Heart left ventricle (tissue), 16 donors: ENCODE measurements at regions not wholly inside any gene's neighbourhood (a gene's known extent, or its start where the extent isn't known, plus 50 kb on each side); places are given as distances from the start of the nearest gene placed in this dataset.

Source experiments
- ATAC-seq, 4 donors: fragments of 200-7000 bp; cut with Tn5 transposase; one replicate each; pipeline ENCODE4 v1.9.1; 2020 to 2022; ENCODE audit warnings: moderate library complexity in 4 of 4, mild to moderate bottlenecking in 3 of 4, moderate number of reproducible peaks in 1 of 4
- DNase-seq, 5 donors: peaks; one replicate each; pipeline ENCODE4 v3.0.0-alpha.2; 2020
- H3K27ac ChIP-seq, 12 donors: fragments of 200-600 bp; sonication (generic) in 4 of 12; one replicate each; pipeline versions ENCODE4 v1.5.0 to v1.8.0; 2016 to 2022; ENCODE audit warnings: mild to moderate bottlenecking in 2 of 12
- H3K27me3 ChIP-seq, 9 donors: fragments of 200-600 bp; sonication (generic) in 2 of 9; one replicate each; pipeline versions ENCODE4 v1.5.1 to v1.8.0; 2016 to 2022; ENCODE audit warnings: mild to moderate bottlenecking in 3 of 9
- H3K36me3 ChIP-seq, 9 donors: fragments of 200-600 bp; sonication (generic) in 2 of 9; one replicate each; pipeline versions ENCODE4 v1.5.0 to v1.8.0; 2018 to 2022; ENCODE audit warnings: mild to moderate bottlenecking in 2 of 9
- H3K4me1 ChIP-seq, 12 donors: fragments of 200-600 bp; sonication (generic) in 4 of 12; one replicate each; pipeline versions ENCODE4 v1.5.0 to v1.8.0; 2016 to 2022; ENCODE audit warnings: mild to moderate bottlenecking in 3 of 12
- H3K4me3 ChIP-seq, 12 donors: fragments of 200-600 bp; sonication (generic) in 4 of 12; one replicate each; pipeline versions ENCODE4 v1.5.0 to v1.8.0; 2017 to 2022; ENCODE audit warnings: mild to moderate bottlenecking in 9 of 12, moderate library complexity in 4 of 12
- H3K9me3 ChIP-seq, 12 donors: fragments of 200-600 bp; sonication (generic) in 4 of 12; one replicate each; pipeline versions ENCODE4 v1.5.0 to v1.8.0; 2016 to 2022; ENCODE audit warnings: mild to moderate bottlenecking in 1 of 12
- POLR2A ChIP-seq, 2 donors: fragments of 450-650 bp; IDR thresholded peaks; one replicate each; pipeline ENCODE4 v1.6.1; 2017; ENCODE audit warnings: antibody characterized with exemption in 2 of 2, mild to moderate bottlenecking in 2 of 2, moderate library complexity in 2 of 2
- WGBS, 4 donors: extraction: QIAGEN DNeasy Blood & Tissue Kit in 2 of 4; methylation state at CpG; one replicate each; pipeline versions ENCODE4 v1.1.5 to v1.1.7; 2013 to 2018; 5-methylcytosine and 5-hydroxymethylcytosine counted together
- intact Hi-C, 10 donors: fragments of 100-400 bp; cut with DNase I; formaldehyde crosslinking; loops; one replicate each; pipeline versions ENCODE4 v1.11.1 to v1.14.2; 2022
- TF ChIP-seq, protein P1 (sequence below), 12 donors: fragments of 200-600 bp; sonication (generic) in 4 of 12; IDR thresholded peaks; one replicate each; pipeline versions ENCODE4 v1.5.0 to v1.8.0; 2018 to 2022; ENCODE audit warnings: antibody characterized with exemption in 12 of 12, mild to moderate bottlenecking in 5 of 12
- donor health status: ischemic (EF 13 %, LVEDD 7.1; RV severe dilation, severe dysfunction).
- donor health status: healthy with polysubstance abuse.
- donor health status: DM: no; HTN: yes; CAD: no.
- donor health status: DM: no; HTN: no; CAD: no.
- donor health status: ischemic (EF 25% LVEDD 6.9; RV normal size, moderate dysfunction).
- donor health status: ischemic (EF 25% LVEDD 5.7; RV mildly dilated, moderate dysfunction).
- donor health status: healthy.
- donor health status: DM: yes; HTN: yes; CAD: no.
- donor health status: ischemic (EF 35%, LVEDD 5.7; RV mildly dilated, moderate dysfunction).
- donor health status: nonischemic (EF 11% LVEDD 7.7; RV severe dilation, severe dysfunction).
- donor health status: DM: yes; HTN: yes; CAD: no.
- donor health status: PGD.
- donor health status: ischemic (EF 29% LVEDD 5.4; RV normal size, mild dysfunction).
- donor health status: nonischemic (EF 23%, LVEDD 6.1; RV moderate dilation, normal function).

DNA sequence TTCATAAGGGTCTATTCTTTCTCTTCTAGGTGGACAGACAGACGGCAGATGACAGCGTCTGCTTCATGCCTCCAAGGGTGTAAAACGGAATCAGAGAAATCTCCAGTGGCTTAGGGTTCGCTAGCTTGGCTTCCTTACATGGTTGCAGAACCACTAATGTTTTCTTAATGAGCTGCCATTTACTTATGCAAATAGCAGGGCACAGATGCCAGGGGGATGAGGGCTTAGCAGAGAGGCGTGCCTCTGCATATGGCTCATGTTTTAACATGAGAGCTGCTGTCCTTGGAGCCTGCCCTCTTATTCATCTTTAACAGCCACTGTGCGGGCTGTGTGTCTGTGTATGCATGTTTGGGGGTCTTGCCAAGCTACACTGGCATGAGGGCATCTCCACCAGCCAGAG lies 119.6 kb downstream of the IER5 start:
- intact Hi-C loops: no loop called here
- H3K27ac ChIP-seq: no peak overlapping the region
- DNase-seq: no peak
- ATAC-seq: no peak
- TF ChIP-seq, protein P1, sequence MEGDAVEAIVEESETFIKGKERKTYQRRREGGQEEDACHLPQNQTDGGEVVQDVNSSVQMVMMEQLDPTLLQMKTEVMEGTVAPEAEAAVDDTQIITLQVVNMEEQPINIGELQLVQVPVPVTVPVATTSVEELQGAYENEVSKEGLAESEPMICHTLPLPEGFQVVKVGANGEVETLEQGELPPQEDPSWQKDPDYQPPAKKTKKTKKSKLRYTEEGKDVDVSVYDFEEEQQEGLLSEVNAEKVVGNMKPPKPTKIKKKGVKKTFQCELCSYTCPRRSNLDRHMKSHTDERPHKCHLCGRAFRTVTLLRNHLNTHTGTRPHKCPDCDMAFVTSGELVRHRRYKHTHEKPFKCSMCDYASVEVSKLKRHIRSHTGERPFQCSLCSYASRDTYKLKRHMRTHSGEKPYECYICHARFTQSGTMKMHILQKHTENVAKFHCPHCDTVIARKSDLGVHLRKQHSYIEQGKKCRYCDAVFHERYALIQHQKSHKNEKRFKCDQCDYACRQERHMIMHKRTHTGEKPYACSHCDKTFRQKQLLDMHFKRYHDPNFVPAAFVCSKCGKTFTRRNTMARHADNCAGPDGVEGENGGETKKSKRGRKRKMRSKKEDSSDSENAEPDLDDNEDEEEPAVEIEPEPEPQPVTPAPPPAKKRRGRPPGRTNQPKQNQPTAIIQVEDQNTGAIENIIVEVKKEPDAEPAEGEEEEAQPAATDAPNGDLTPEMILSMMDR (IDR thresholded peaks at IDR 0.05): no peak
- H3K27me3 ChIP-seq: peaks cover 0 to 10% (median 0%) of the 10 kb centered on the region in 9 donors
- no peaks in the 10 kb centered on the region for H3K36me3 ChIP-seq
- no peaks in the 10 kb centered on the region for H3K9me3 ChIP-seq
- H3K4me1 ChIP-seq: peaks cover 0 to 15% (median 1%) of the 10 kb centered on the region in 12 donors
- WGBS, 4 donors: 79 to 88% (median 83%) methylated on average over 6 of the region's 6 CpGs
- no peak overlapping the region for H3K4me3 ChIP-seq

DNA sequence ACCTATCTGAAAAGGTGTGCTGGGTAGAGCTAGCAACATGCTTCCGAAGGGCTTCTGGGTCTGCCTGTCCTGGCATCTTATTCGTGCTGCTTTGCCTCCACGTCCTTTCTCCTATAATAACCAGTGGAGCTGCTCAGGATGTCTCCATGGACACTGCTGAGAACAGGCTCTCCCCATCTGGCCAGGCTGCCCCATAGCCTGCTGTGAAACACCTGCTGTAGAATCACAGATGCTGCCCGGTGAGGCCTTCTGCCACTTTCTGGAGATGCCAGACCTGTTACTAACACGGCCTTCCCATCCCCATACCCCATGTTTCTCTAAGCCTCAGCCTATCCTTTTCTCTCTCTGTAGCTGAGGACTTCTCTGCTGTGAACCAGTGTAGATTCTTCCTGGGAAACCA lies 120.5 kb downstream of the IER5 start:
- 90 to 97% (median 93%) methylated on average over 5 of the region's 5 CpGs for WGBS, 4 donors
- Histone ChIP-seq H3K27ac (no peak overlapping the region), H3K9me3 (no peaks in the 10 kb centered on the region), H3K27me3 (peaks cover 0 to 10% (median 0%) of the 10 kb centered on the region in 9 donors), H3K4me3 (no peak overlapping the region), H3K4me1 (peaks cover 0 to 15% (median 1%) of the 10 kb centered on the region in 12 donors), H3K36me3 (no peaks in the 10 kb centered on the region)
- no peak for DNase-seq
- no peak for ATAC-seq
- intact Hi-C loops: no loop called here
- TF ChIP-seq, protein P1 (IDR thresholded peaks at IDR 0.05): no peak
- TF ChIP-seq POLR2A (IDR thresholded peaks at IDR 0.05): no peak

DNA sequence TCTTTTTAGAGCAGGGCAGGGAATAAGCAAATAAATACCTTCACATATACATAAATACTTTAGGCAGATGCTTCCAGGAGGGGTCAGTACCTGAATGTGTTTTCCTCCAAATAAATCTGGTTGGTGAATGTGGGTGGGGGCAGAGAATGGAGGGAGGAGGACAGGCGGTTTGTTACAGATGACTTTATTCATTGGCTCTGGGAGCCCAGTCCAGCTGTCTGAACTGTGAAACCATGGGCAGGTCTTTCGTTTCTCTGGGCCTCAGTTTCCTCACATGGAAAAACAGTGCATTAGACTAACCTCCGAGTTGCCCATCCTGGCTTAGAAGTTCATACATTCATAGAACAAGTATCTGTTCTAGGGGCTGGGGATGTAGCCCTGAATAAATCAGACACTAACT lies 124.6 kb downstream of the IER5 start:
- Histone ChIP-seq H3K4me1 (peaks cover 0 to under 1% (median 0%) of the 10 kb centered on the region in 12 donors), H3K4me3 (no peak overlapping the region), H3K9me3 (no peaks in the 10 kb centered on the region), H3K27ac (no peak overlapping the region), H3K36me3 (no peaks in the 10 kb centered on the region), H3K27me3 (peaks cover 0 to 10% (median 0%) of the 10 kb centered on the region in 9 donors)
- intact Hi-C loops: no loop called here
- ATAC-seq (no peak), DNase-seq (no peak)
- 77 to 81% (median 79%) methylated on average over 3 of the region's 3 CpGs for WGBS, 4 donors
- TF ChIP-seq, protein P1 (IDR thresholded peaks at IDR 0.05): no peak
- TF ChIP-seq POLR2A (IDR thresholded peaks at IDR 0.05): no peak

DNA sequence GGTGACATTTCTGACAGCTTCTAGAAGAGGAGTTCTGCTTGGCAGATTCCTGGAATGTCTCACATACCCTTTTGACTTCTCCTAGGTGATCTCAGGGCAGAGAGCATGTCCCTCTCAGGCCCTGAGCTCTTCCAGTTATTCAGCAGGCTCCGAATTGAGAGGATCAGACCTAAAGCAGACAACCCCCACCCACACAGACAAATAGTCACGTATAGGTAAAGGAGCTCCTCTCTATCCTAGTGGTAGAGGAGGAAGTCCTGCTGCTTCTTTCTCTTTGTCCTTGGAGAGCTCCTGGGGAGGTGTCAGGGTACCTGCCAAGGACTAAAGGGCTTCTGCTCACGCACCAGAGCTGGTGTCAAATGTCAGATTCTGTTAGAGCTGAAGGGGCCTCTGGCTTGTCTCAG lies 128.1 kb downstream of the IER5 start:
- no peaks in the 10 kb centered on the region for H3K36me3 ChIP-seq
- intact Hi-C loops: no loop called here
- H3K27me3 ChIP-seq: peaks cover 0 to 10% (median 0%) of the 10 kb centered on the region in 9 donors
- peaks cover 0 to 11% (median 0%) of the 10 kb centered on the region in 12 donors for H3K4me1 ChIP-seq
- TF ChIP-seq POLR2A (IDR thresholded peaks at IDR 0.05): no peak
- TF ChIP-seq, protein P1 (IDR thresholded peaks at IDR 0.05): no peak
- DNase-seq (no peak), ATAC-seq (no peak)
- H3K9me3 ChIP-seq: no peaks in the 10 kb centered on the region
- 22 to 54% (median 34%) methylated on average over 3 of the region's 3 CpGs for WGBS, 4 donors
- no peak overlapping the region for H3K27ac ChIP-seq
- H3K4me3 ChIP-seq: no peak overlapping the region
